ENCODE measurements at regions not wholly inside any gene's neighbourhood (a gene's known extent, or its start where the extent isn't known, plus 50 kb on each side); places are given as distances from the start of the nearest gene placed in this dataset.

- Histone ChIP-seq H2BK15ac (ENCODE audit: low read length) (no peak overlapping the region), H3K27ac (replicated peaks; ENCODE audit: low read length) (no peak overlapping the region), H2AK5ac (ENCODE audit: low read depth, low read length) (no peak overlapping the region), H3K79me1 (ENCODE audit: low read depth, low read length) (no peaks in the 10 kb centered on the region), H3K18ac (ENCODE audit: low read length) (no peak overlapping the region), H3K4me3 (ENCODE audit: low read length in 2 of 2) (no peak overlapping the region), H2BK120ac (ENCODE audit: low read depth, low read length) (no peak overlapping the region), H3K4me2 (ENCODE audit: insufficient read depth, low read length, poor library complexity, severe bottlenecking) (no peak overlapping the region), H4K91ac (ENCODE audit: low read depth, low read length, poor library complexity) (no peak overlapping the region), H3K9me3 (replicated peaks in 1 of 2; ENCODE audit: control insufficient read depth in 2 of 2, insufficient read depth in 1 of 2, low read depth in 1 of 2, low read length in 2 of 2) (no peaks in the 10 kb centered on the region), H2AFZ (ENCODE audit: low read length) (no peak overlapping the region), H3K4me1 (ENCODE audit: control insufficient read depth in 2 of 2, insufficient read depth in 1 of 2, low read depth in 1 of 2, low read length in 2 of 2) (peaks cover 4 to 6% of the 10 kb centered on the region in 2 donors), H3K14ac (ENCODE audit: low read length) (no peak overlapping the region), H3K4ac (ENCODE audit: low read length) (no peak overlapping the region), H2BK5ac (ENCODE audit: low read length) (no peak overlapping the region), H3K27me3 (ENCODE audit: control insufficient read depth in 3 of 3, insufficient read depth in 3 of 3, low read depth in 1 of 3, low read length in 3 of 3) (no peaks in the 10 kb centered on the region), H4K8ac (ENCODE audit: low read depth, low read length) (no peak overlapping the region), H3K36me3 (replicated peaks in 1 of 2; ENCODE audit: control insufficient read depth in 2 of 2, insufficient read depth in 2 of 2, low read length in 2 of 2) (no peaks in the 10 kb centered on the region), H2BK12ac (ENCODE audit: low read length) (no peak overlapping the region), H3K9ac (ENCODE audit: low read depth, low read length, poor library complexity) (no peak overlapping the region), H3K23ac (ENCODE audit: low read depth, low read length, poor library complexity) (no peak overlapping the region)
- WGBS, 2 donors (ENCODE audit: extremely low coverage in 2 of 2, insufficient read length in 2 of 2, insufficient replicate concordance in 1 of 2), result no CpG with 5 or more reads among the region's 4 CpGs
- DNase-seq (ENCODE audit: low spot score), result no peak
These were observed 144.9 kb upstream of the PELI2 start for GRCh38 chr14:55973285-55973800.

GRCh38 chr14:55973911-55974630, 144.1 kb upstream of the PELI2 start:
- Histone ChIP-seq H4K91ac (ENCODE audit: low read depth, low read length, poor library complexity) (no peak overlapping the region), H2BK120ac (ENCODE audit: low read depth, low read length) (no peak overlapping the region), H3K9ac (ENCODE audit: low read depth, low read length, poor library complexity) (no peak overlapping the region), H3K79me1 (ENCODE audit: low read depth, low read length) (no peaks in the 10 kb centered on the region), H3K4me1 (ENCODE audit: control insufficient read depth in 2 of 2, insufficient read depth in 1 of 2, low read depth in 1 of 2, low read length in 2 of 2) (peaks cover 4 to 6% of the 10 kb centered on the region in 2 donors), H2BK12ac (ENCODE audit: low read length) (no peak overlapping the region), H3K9me3 (replicated peaks in 1 of 2; ENCODE audit: control insufficient read depth in 2 of 2, insufficient read depth in 1 of 2, low read depth in 1 of 2, low read length in 2 of 2) (no peaks in the 10 kb centered on the region), H3K4me3 (ENCODE audit: low read length in 2 of 2) (no peak overlapping the region), H2AK5ac (ENCODE audit: low read depth, low read length) (no peak overlapping the region), H3K18ac (ENCODE audit: low read length) (no peak overlapping the region), H3K4ac (ENCODE audit: low read length) (no peak overlapping the region), H3K4me2 (ENCODE audit: insufficient read depth, low read length, poor library complexity, severe bottlenecking) (no peak overlapping the region), H3K36me3 (replicated peaks in 1 of 2; ENCODE audit: control insufficient read depth in 2 of 2, insufficient read depth in 2 of 2, low read length in 2 of 2) (no peaks in the 10 kb centered on the region), H2AFZ (ENCODE audit: low read length) (no peak overlapping the region), H3K23ac (ENCODE audit: low read depth, low read length, poor library complexity) (no peak overlapping the region), H2BK5ac (ENCODE audit: low read length) (no peak overlapping the region), H3K27ac (replicated peaks; ENCODE audit: low read length) (no peak overlapping the region), H2BK15ac (ENCODE audit: low read length) (no peak overlapping the region), H3K27me3 (ENCODE audit: control insufficient read depth in 3 of 3, insufficient read depth in 3 of 3, low read depth in 1 of 3, low read length in 3 of 3) (no peaks in the 10 kb centered on the region), H3K14ac (ENCODE audit: low read length) (no peak overlapping the region), H4K8ac (ENCODE audit: low read depth, low read length) (no peak overlapping the region)
- no CpG with 5 or more reads among the region's 3 CpGs for WGBS, 2 donors (ENCODE audit: extremely low coverage in 2 of 2, insufficient read length in 2 of 2, insufficient replicate concordance in 1 of 2)
- DNase-seq (ENCODE audit: low spot score), result no peak

DNA sequence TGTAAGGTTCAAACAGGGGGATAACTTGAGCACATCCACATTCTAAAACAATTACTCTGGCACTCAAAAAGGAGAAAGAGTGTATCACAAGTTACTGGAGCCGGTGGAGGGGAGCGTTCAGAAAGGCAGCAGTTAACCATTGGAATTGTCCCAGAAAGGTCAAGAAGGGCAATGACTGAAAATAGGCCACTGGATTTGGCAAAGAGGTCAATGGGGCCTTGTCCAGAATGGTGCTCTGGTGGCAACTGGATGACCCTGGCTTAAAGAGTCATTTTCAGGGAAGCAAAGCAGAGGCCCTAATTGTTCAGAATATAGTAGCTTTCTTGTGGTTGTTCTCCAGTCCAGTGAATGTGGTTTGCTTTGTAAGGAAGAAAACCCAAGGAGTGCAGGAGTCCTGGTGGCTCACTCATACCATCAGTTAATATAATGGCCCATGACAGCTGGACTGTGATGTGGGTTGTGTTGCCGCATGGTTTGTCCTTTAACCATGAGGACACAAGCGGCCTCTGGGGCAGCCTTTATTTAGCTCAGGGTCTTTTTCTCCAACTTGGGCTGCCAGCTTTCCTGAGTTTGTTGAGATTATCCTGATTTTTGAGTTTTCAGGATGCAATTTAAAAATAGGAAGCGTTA, 142.8 kb upstream of the PELI2 start:
- Histone ChIP-seq H3K79me1 (ENCODE audit: low read depth, low read length) (no peaks in the 10 kb centered on the region), H2AFZ (ENCODE audit: low read length) (no peak overlapping the region), H3K27me3 (ENCODE audit: control insufficient read depth in 3 of 3, insufficient read depth in 3 of 3, low read depth in 1 of 3, low read length in 3 of 3) (no peaks in the 10 kb centered on the region), H3K4me1 (ENCODE audit: control insufficient read depth in 2 of 2, insufficient read depth in 1 of 2, low read depth in 1 of 2, low read length in 2 of 2) (peaks cover 4 to 6% of the 10 kb centered on the region in 2 donors), H3K4me2 (ENCODE audit: insufficient read depth, low read length, poor library complexity, severe bottlenecking) (no peak overlapping the region), H3K4ac (ENCODE audit: low read length) (no peak overlapping the region), H2BK5ac (ENCODE audit: low read length) (no peak overlapping the region), H2BK120ac (ENCODE audit: low read depth, low read length) (no peak overlapping the region), H2BK15ac (ENCODE audit: low read length) (no peak overlapping the region), H2AK5ac (ENCODE audit: low read depth, low read length) (no peak overlapping the region), H3K9me3 (replicated peaks in 1 of 2; ENCODE audit: control insufficient read depth in 2 of 2, insufficient read depth in 1 of 2, low read depth in 1 of 2, low read length in 2 of 2) (no peaks in the 10 kb centered on the region), H3K36me3 (replicated peaks in 1 of 2; ENCODE audit: control insufficient read depth in 2 of 2, insufficient read depth in 2 of 2, low read length in 2 of 2) (no peaks in the 10 kb centered on the region), H3K9ac (ENCODE audit: low read depth, low read length, poor library complexity) (no peak overlapping the region), H2BK12ac (ENCODE audit: low read length) (no peak overlapping the region), H4K8ac (ENCODE audit: low read depth, low read length) (no peak overlapping the region), H3K4me3 (ENCODE audit: low read length in 2 of 2) (no peak overlapping the region), H3K27ac (replicated peaks; ENCODE audit: low read length) (no peak overlapping the region), H3K14ac (ENCODE audit: low read length) (no peak overlapping the region), H4K91ac (ENCODE audit: low read depth, low read length, poor library complexity) (no peak overlapping the region), H3K18ac (ENCODE audit: low read length) (no peak overlapping the region), H3K23ac (ENCODE audit: low read depth, low read length, poor library complexity) (no peak overlapping the region)
- no peak for DNase-seq (ENCODE audit: low spot score)
- no CpG with 5 or more reads among the region's 5 CpGs for WGBS, 2 donors (ENCODE audit: extremely low coverage in 2 of 2, insufficient read length in 2 of 2, insufficient replicate concordance in 1 of 2)

DNA sequence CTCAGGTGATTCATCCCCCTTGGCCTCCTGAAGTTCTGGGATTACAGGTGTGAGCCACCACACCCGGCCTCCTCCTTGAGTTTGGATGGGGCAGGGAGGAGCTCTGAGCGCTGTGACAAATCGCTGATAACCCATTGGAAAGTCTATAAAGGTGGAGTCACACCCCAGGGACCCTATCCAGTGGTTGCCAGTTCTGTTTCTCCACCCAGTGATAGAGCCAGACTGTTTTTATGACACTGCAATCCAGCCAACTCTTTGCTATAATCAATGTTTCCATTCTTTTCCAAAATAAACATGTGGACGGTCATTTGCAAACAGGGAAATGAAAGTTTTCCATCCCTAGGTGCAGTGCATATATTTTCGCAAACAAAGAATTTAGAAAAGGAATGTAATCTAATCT, 142.0 kb upstream of the PELI2 start:
- Histone ChIP-seq H3K79me1 (ENCODE audit: low read depth, low read length) (no peaks in the 10 kb centered on the region), H3K23ac (ENCODE audit: low read depth, low read length, poor library complexity) (no peak overlapping the region), H2AK5ac (ENCODE audit: low read depth, low read length) (no peak overlapping the region), H2AFZ (ENCODE audit: low read length) (no peak overlapping the region), H3K27me3 (ENCODE audit: control insufficient read depth in 3 of 3, insufficient read depth in 3 of 3, low read depth in 1 of 3, low read length in 3 of 3) (no peaks in the 10 kb centered on the region), H3K9me3 (replicated peaks in 1 of 2; ENCODE audit: control insufficient read depth in 2 of 2, insufficient read depth in 1 of 2, low read depth in 1 of 2, low read length in 2 of 2) (peaks cover 0 to 3% of the 10 kb centered on the region in 2 donors), H4K91ac (ENCODE audit: low read depth, low read length, poor library complexity) (no peak overlapping the region), H3K14ac (ENCODE audit: low read length) (no peak overlapping the region), H2BK5ac (ENCODE audit: low read length) (no peak overlapping the region), H2BK15ac (ENCODE audit: low read length) (no peak overlapping the region), H3K4ac (ENCODE audit: low read length) (no peak overlapping the region), H3K18ac (ENCODE audit: low read length) (no peak overlapping the region), H3K4me1 (ENCODE audit: control insufficient read depth in 2 of 2, insufficient read depth in 1 of 2, low read depth in 1 of 2, low read length in 2 of 2) (peaks cover 4 to 6% of the 10 kb centered on the region in 2 donors), H4K8ac (ENCODE audit: low read depth, low read length) (no peak overlapping the region), H2BK120ac (ENCODE audit: low read depth, low read length) (no peak overlapping the region), H3K4me3 (ENCODE audit: low read length in 2 of 2) (no peak overlapping the region), H2BK12ac (ENCODE audit: low read length) (no peak overlapping the region), H3K9ac (ENCODE audit: low read depth, low read length, poor library complexity) (no peak overlapping the region), H3K4me2 (ENCODE audit: insufficient read depth, low read length, poor library complexity, severe bottlenecking) (no peak overlapping the region), H3K27ac (replicated peaks; ENCODE audit: low read length) (no peak overlapping the region), H3K36me3 (replicated peaks in 1 of 2; ENCODE audit: control insufficient read depth in 2 of 2, insufficient read depth in 2 of 2, low read length in 2 of 2) (no peaks in the 10 kb centered on the region)
- DNase-seq (ENCODE audit: low spot score), result no peak
- no CpG with 5 or more reads among the region's 5 CpGs for WGBS, 2 donors (ENCODE audit: extremely low coverage in 2 of 2, insufficient read length in 2 of 2, insufficient replicate concordance in 1 of 2)
